ENCODE measurements at regions not wholly inside any gene's neighbourhood (a gene's known extent, or its start where the extent isn't known, plus 50 kb on each side); places are given as distances from the start of the nearest gene placed in this dataset.

DNA sequence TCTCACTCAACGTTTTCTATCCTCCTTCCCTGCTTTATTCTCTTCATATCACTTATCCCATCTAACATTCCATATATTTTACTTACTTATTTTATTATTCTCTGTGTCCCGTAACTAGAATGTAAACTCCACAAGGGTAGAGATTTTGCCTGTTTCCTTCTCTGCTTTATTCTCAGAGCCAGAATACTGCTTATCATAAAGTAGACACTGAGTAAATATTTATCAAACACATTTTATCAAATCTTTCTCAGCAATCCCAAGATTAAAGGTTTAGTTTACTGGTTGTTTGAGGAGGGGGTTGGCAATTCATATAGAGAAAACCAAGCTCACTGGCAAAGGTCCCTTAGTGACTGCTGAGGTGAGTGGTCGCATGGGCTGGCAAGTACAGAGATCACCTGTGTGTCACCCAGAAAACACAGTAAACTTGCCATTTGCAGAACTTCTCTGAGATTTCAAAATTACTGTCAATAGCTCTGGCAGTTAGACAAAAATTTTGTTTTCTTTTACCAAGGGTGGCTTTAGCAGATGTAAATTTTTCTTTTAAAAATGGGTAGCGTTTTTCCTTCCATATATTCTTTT lies 662.4 kb downstream of the UTRN start:
- Mint-ChIP-seq H3K9me3 (no peaks in the 10 kb centered on the region), H3K4me3 (no peak overlapping the region), H3K27ac (no peak overlapping the region), H3K4me1 (no peaks in the 10 kb centered on the region), H3K27me3 (ENCODE audit: low read depth) (peaks cover 4% of the 10 kb centered on the region), H3K36me3 (ENCODE audit: low read depth) (no peaks in the 10 kb centered on the region)
- TF ChIP-seq CTCF (IDR thresholded peaks at IDR 0.05; ENCODE audit: unreplicated experiment in 3 of 3), result no peak

DNA sequence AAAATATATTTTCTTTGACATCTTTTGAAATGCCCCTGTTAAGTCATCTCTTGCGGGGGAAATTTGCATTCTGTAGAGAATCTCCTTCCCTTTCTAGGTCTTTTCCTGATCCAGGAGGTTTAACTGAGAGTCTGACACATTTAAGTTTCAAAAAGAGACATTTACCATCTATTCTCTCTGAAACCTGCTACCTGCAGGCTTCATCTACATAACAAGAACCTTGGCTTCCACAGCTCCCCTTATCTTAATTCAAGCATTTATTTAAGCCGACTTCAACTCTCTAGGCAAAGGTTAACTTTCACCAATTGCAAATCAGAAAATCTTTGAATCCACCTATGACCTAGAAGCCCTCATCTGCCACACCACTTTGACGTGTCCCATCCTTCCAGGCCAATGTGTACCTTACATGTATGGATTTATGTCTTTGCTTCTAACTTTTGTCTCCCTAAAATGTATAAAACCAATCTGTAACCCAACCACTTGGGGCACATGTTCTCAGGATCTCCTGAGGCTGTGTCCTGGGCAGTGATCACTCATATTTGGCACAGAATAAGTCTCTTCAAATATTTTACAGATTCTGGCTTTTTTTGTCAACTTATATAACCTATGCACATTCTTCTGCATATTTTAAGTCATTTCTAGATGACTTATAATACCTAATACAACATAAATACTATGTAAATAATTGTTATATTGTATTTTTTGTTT lies 666.7 kb downstream of the UTRN start:
- Mint-ChIP-seq H3K4me3 (no peak overlapping the region), H3K36me3 (ENCODE audit: low read depth) (no peaks in the 10 kb centered on the region), H3K27ac (no peak overlapping the region), H3K27me3 (ENCODE audit: low read depth) (no peaks in the 10 kb centered on the region), H3K4me1 (no peaks in the 10 kb centered on the region), H3K9me3 (no peaks in the 10 kb centered on the region)
- no peak for TF ChIP-seq CTCF (IDR thresholded peaks at IDR 0.05; ENCODE audit: unreplicated experiment in 3 of 3)

DNA sequence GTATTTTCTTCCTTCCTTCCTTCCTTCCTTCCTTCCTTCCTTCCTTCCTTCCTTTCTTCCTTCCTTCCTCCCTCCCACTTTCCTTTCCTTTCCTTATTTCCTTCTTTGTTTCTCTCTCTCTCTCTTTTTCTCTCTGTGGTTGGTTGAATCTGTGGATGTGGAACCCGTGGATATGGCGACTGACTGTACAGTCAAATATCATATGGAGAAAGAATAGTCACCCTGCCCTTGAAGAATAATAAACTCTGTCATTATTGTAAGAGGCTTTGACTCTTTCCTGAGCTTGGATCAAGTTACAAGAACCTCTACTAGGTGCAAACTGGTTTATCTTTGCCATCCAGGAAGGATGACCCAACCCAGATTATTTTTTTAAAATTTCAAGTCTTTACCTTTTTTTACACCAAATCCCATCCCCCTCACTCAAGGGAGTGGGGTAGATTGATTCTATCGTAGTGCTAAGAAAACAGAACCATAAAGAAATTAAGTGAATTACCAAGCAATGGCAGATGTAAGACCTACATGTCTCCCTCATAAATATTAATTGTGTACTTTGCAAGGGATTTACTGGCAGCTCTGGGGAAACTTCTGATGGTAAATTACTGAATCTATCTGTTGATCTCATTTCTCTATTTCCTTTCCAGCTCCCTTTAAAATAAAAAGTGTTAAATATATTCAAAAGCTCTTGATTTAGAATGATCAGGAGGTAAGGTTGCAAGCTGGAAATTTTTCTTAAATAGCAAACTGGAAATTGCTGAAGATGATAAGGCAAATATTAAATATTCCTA lies 667.5 kb downstream of the UTRN start:
- H3K9me3 Mint-ChIP-seq, result no peaks in the 10 kb centered on the region

GRCh38 chr6:144953552-144954240 lies 668.6 kb downstream of the UTRN start:
- Mint-ChIP-seq H3K4me3 (no peak overlapping the region), H3K27me3 (ENCODE audit: low read depth) (no peaks in the 10 kb centered on the region), H3K36me3 (ENCODE audit: low read depth) (no peaks in the 10 kb centered on the region), H3K4me1 (no peaks in the 10 kb centered on the region), H3K27ac (no peak overlapping the region), H3K9me3 (no peaks in the 10 kb centered on the region)
- no peak for TF ChIP-seq CTCF (IDR thresholded peaks at IDR 0.05; ENCODE audit: unreplicated experiment in 3 of 3)

More for the DNA sequence above, 667.5 kb downstream of the UTRN start:
- Mint-ChIP-seq H3K27me3 (ENCODE audit: low read depth) (no peaks in the 10 kb centered on the region), H3K36me3 (ENCODE audit: low read depth) (no peaks in the 10 kb centered on the region), H3K4me3 (no peak overlapping the region), H3K4me1 (no peaks in the 10 kb centered on the region), H3K27ac (no peak overlapping the region)
- no peak for TF ChIP-seq CTCF (IDR thresholded peaks at IDR 0.05; ENCODE audit: unreplicated experiment in 3 of 3)

DNA sequence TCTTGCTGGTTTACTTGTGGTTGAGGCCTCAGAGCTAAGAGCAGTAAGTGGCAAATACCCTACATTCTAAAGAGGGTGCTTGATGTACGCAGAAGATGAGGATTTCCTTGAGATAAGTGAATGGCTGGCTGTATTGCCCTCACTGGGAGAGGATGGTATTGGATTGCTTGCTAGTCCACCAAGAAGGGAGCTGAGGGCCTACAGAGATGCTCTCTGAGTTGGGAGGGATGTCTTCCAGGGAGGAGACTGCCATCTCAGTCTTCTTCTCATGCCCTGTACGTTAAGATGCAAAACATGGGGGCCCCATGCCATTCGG lies 669.1 kb downstream of the UTRN start:
- Mint-ChIP-seq H3K4me1 (no peaks in the 10 kb centered on the region), H3K27ac (no peak overlapping the region), H3K4me3 (no peak overlapping the region), H3K9me3 (no peaks in the 10 kb centered on the region), H3K36me3 (ENCODE audit: low read depth) (no peaks in the 10 kb centered on the region), H3K27me3 (ENCODE audit: low read depth) (no peaks in the 10 kb centered on the region)
- TF ChIP-seq CTCF (IDR thresholded peaks at IDR 0.05; ENCODE audit: unreplicated experiment in 3 of 3), result no peak

Data from nephron (organoid).